ENCODE measurements at regions not wholly inside any gene's neighbourhood (a gene's known extent, or its start where the extent isn't known, plus 50 kb on each side); places are given as distances from the start of the nearest gene placed in this dataset.
"Not testable (repeated sequence)": the region's sequence is repeated elsewhere in the genome, so short reads cannot be mapped to it uniquely, and the experiment has no call there.

DNA sequence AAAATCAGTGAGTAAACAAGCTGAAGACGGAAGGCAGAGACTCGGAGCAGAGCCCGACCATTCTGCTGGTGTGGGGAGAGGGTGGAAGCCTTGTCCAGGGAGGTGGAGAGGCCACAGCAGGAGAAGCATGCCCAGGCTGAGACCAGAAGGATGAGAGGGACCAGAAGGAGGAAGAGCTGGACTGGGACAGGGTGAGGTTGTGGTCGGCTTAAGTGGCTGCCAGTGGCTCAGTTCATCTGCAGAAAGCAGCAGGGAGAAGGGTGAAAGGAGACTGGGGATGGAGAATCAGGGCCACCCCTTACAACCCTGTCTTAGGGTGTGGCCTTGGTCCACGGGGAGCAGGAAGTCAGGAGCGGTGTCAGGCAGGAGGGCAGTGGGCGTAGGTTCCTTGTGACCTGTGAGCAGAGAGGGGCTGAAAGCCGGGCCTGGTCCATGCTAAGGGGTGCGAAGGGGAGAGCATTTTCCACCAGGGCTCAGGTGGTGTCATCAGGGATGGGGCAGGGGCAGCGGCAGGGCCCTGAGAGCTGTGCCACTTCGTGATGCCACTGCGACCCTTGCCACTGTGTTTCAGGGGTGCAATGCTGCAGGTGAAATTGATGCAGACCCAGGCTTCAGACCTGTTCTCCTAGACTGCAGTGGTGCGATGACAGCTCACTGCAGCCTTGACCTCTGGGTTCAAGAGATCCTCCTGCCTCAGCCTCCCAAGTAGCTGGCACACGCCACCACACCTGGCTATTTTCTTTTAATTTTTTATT is 81.1 kb downstream of the TTLL2 start:
- FAIRE-seq: no peak
- H3K36me3 ChIP-seq (ENCODE audit: control insufficient read depth, insufficient read depth, low read length): no peaks in the 10 kb centered on the region
- TF ChIP-seq, protein P1, sequence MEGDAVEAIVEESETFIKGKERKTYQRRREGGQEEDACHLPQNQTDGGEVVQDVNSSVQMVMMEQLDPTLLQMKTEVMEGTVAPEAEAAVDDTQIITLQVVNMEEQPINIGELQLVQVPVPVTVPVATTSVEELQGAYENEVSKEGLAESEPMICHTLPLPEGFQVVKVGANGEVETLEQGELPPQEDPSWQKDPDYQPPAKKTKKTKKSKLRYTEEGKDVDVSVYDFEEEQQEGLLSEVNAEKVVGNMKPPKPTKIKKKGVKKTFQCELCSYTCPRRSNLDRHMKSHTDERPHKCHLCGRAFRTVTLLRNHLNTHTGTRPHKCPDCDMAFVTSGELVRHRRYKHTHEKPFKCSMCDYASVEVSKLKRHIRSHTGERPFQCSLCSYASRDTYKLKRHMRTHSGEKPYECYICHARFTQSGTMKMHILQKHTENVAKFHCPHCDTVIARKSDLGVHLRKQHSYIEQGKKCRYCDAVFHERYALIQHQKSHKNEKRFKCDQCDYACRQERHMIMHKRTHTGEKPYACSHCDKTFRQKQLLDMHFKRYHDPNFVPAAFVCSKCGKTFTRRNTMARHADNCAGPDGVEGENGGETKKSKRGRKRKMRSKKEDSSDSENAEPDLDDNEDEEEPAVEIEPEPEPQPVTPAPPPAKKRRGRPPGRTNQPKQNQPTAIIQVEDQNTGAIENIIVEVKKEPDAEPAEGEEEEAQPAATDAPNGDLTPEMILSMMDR (IDR thresholded peaks at IDR 0.05; ENCODE audit: insufficient read depth, low read length, severe bottlenecking): no peak
- no peak overlapping the region for H3K4me3 ChIP-seq (ENCODE audit: low read depth, low read length)
- DNase-seq (ENCODE audit: low read depth): no peak
- H3K27me3 ChIP-seq (ENCODE audit: control insufficient read depth, insufficient read depth, low read length): no peaks in the 10 kb centered on the region

DNA sequence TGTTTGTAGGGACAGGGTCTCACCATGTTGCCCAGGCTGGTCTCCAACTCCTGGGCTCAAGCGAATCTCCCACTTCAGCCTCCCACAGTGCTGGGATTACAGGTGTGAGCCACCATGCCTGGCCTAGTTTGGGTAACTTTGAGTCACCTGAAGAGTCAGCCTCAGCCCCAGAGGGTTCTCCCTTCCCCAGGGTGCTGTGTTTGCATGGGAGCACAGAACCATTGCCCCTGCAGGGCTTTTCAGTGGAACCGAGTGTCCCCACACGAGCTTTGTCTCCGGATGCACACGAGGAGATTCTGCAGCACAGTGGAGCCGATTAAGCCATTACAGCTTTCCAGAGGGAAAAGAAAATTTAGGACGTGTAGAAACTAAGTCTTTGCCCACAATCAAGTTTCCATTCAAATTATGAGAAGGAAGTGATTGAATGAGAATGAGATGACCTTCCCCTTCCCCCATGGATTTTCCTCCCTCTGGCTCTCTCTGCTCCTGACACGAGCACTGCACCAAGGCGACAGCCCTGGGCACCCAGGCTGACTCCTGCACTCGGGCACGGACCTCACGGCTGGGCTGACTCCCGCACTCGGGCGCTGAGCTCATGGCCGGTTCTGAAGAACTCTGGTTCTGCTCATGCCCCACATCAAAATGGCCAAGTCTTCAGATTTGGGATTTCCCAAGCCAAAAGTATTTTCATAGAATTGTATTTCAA is 81.8 kb downstream of the TTLL2 start:
- H3K36me3 ChIP-seq (ENCODE audit: control insufficient read depth, insufficient read depth, low read length); FAIRE-seq; DNase-seq (ENCODE audit: low read depth); H3K27me3 ChIP-seq (ENCODE audit: control insufficient read depth, insufficient read depth, low read length); H3K4me3 ChIP-seq (ENCODE audit: low read depth, low read length): not testable (repeated sequence)

DNA sequence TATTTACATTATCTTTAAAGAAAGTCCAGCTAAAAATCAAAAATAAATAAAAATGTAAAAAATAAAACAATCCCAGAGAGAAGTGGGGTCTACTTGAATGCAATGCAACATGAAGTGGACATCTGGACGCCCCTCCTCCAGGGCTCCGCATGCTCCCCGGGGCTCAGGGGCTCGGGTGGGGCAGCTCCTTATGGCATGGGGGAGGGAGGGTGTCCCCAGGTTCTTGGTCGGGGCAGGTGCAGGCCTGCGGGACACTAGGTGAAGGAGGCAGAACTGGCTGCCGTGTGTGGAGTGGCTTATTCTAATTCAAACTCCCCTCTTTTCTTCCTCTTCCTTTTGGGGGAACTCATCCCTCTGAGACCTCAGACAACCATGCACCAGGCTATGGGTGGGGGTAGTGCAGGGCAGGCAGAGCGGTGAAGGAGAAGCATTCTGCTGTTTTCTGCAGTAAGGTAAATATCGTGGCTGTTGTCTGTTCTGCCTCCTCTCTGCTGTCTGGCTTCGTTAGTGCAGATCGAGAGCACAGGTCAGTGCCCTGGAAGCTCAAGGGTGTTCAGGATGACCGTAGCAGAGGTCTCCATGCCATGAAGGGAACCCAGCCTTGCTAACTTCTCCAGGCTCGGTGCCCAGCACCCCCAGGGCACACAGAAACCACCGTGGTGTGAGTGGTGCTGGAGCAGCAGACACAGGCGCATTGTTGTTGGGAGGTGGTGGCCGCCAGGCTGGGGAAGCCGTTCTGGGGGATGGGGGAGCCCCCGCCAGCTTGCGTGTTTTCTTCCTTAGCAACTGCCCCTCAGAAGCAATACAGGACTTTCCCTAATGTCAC is 82.6 kb downstream of the TTLL2 start:
- no peak for FAIRE-seq
- TF ChIP-seq, protein P1 (IDR thresholded peaks at IDR 0.05; ENCODE audit: insufficient read depth, low read length, severe bottlenecking): no peak

DNA sequence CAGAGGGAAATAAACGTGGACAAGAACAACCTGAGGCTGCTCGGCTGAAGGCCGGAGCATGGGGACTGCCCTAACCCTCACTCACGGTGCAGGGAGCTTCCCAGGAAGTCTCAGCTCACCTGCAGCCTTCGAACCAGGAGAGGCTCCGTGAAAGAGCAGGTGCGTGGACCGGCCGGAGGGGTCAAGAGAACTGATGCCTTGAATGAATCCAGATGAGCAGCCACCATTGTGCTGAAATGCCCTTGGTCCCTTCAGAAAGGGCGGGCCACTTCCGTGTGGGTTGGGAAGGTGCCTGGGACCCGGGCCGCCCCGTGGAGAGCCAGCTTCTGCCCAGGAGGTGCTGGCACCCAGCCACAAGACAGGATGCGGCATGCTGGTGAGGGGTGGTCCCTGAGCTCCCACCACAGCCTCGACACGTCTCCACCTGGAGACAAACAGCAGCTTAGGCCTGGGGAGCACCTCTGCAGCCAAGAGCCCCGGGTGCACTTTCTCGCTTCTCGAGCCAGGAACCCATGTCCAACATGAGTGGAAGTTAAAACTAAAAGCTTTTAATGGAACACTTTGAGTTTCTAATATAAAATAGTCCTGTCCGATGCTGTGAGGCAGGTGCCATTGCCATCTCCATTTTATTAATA is 83.5 kb downstream of the TTLL2 start:
- no peaks in the 10 kb centered on the region for H3K27me3 ChIP-seq (ENCODE audit: control insufficient read depth, insufficient read depth, low read length)
- no peaks in the 10 kb centered on the region for H3K36me3 ChIP-seq (ENCODE audit: control insufficient read depth, insufficient read depth, low read length)
- no peak overlapping the region for H3K4me3 ChIP-seq (ENCODE audit: low read depth, low read length)
- DNase-seq (ENCODE audit: low read depth): no peak
- FAIRE-seq: peak; percentile 94
- TF ChIP-seq, protein P1 (IDR thresholded peaks at IDR 0.05; ENCODE audit: insufficient read depth, low read length, severe bottlenecking): no peak

More for the DNA sequence above, 82.6 kb downstream of the TTLL2 start:
- Histone ChIP-seq H3K4me3 (ENCODE audit: low read depth, low read length) (no peak overlapping the region), H3K27me3 (ENCODE audit: control insufficient read depth, insufficient read depth, low read length) (no peaks in the 10 kb centered on the region), H3K36me3 (ENCODE audit: control insufficient read depth, insufficient read depth, low read length) (no peaks in the 10 kb centered on the region)
- DNase-seq (ENCODE audit: low read depth): no peak

DNA sequence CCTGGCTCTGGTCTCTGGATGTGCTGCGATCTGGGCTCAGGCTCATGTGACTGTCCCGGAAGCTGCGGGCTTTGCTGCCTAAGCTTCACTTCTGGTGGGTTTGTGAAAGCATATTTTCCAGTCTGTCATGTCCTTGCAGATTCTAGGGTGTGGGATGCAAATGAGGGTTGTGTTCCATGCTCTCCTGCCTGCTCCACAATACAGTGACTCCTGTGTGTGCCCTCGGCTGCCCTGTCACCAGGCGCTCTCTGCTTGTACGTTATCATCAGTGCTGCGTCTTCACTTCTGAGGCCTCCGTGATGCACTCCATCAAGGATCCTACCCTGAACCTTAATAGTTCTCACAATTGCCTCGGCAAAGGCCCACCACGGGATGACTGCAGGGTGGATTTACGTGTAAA is 84.2 kb downstream of the TTLL2 start:
- FAIRE-seq (no peak), DNase-seq (ENCODE audit: low read depth) (no peak)
- H3K36me3 ChIP-seq (ENCODE audit: control insufficient read depth, insufficient read depth, low read length): no peaks in the 10 kb centered on the region
- H3K4me3 ChIP-seq (ENCODE audit: low read depth, low read length): no peak overlapping the region
- no peaks in the 10 kb centered on the region for H3K27me3 ChIP-seq (ENCODE audit: control insufficient read depth, insufficient read depth, low read length)
- TF ChIP-seq, protein P1 (IDR thresholded peaks at IDR 0.05; ENCODE audit: insufficient read depth, low read length, severe bottlenecking): no peak

All from bronchial epithelial cell (primary cell).